ENCODE measurements at regions not wholly inside any gene's neighbourhood (a gene's known extent, or its start where the extent isn't known, plus 50 kb on each side); places are given as distances from the start of the nearest gene placed in this dataset.

- TF ChIP-seq CTCF (conservative IDR thresholded peaks at IDR 0.05; ENCODE audit: low read length) (no peak), EZH2phosphoT487 (IDR thresholded peaks at IDR 0.05; ENCODE audit: borderline replicate concordance) (no peak)
Observed at GRCh38 chr22:49643466-49643865, 184.2 kb downstream of the BRD1 start.
